HG03066 (cell line): ENCODE measurements at regions not wholly inside any gene's neighbourhood (a gene's known extent, or its start where the extent isn't known, plus 50 kb on each side); places are given as distances from the start of the nearest gene placed in this dataset.
"Not testable (repeated sequence)": the region's sequence is repeated elsewhere in the genome, so short reads cannot be mapped to it uniquely, and the experiment has no call there.

Experiments
- ATAC-seq: cut with Tn5 transposase; IDR thresholded peaks from one replicate; pipeline ENCODE4 v1.9.1; 2021; ENCODE audit warnings: low read depth; ENCODE audit not compliant: unreplicated experiment

GRCh38 chr9:18255747-18256146 is 218.2 kb upstream of the ADAMTSL1 start:
- ATAC-seq, result no peak

DNA sequence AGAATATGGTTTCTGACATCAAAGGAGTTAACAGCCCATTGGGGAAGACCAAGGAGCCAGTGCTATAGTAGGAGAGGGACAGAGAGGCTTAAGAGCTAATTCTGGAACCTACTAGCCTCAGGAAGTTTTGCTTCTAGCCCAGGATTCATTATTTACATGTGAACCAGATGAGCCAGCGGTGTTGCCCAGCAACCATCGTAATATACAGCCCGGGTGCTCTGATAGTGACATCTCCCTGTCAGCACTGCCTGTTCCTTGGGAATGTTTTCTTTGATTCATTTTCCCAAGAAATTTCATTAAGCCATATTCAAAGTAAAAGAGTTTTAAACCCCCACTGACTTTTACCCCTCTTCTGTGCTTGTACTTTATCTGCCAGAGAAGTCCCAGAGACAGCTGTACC is 217.4 kb upstream of the ADAMTSL1 start:
- no peak for ATAC-seq

GRCh38 chr9:18260521-18260920 is 213.4 kb upstream of the ADAMTSL1 start:
- ATAC-seq, result no peak

DNA sequence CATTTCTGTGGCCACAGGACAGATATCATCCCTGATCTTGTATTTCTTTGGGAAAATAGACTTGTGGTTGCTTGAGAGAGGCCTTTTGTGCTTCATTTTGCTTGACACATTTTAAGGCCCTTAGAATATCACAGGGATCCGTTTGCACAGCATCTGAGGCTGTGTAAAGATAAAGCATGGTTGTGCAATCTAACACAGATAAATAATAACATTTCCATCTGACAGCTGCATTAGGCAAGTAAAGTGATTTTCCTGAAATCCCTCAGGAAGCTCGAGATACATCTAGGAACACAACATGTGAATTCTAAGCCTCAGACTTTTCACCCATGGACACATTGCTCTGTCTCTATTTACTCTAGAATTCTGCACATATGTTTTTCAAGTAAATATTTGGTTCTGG is 212.8 kb upstream of the ADAMTSL1 start:
- ATAC-seq, result no peak

GRCh38 chr9:18263377-18263776 is 210.6 kb upstream of the ADAMTSL1 start:
- no peak for ATAC-seq

GRCh38 chr9:18268381-18268780 is 205.6 kb upstream of the ADAMTSL1 start:
- ATAC-seq, result no peak

DNA sequence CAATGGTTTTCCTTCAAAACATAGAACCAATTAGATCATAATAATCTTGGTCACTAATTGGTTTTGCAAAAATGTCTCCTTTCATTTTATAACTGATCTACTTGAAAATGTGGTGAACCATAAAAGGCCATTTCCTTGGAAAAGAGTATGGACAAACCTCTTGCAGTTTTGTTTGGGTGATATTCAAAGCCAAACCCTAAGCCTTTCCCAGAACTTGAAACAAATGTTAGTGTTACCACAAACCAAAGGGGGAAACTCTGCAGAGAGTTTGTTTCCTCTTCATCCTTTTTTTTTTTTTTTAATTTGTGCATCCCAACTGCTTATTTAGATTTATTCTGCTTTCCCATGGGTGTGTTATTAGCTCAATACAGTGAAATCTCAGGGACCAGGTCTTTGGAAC is 204.4 kb upstream of the ADAMTSL1 start:
- no peak for ATAC-seq

DNA sequence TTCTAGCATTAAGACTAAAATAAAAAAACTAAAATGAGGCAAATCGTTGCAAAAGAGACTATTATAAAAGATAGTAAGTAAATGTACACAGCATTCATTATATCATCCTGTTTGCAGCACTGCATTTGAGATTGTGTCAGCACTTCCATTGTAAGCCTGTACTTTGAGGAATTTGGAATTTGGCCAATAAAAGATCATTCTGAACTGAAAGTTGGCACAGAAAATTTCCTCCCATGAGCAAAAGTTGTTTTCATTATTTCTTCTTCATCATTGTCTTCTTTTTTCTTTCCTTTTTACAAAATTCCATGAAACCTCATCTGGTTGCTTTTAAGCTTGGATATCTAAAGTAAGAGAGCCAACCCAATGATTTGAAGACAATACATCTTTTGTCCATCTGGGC is 199.3 kb upstream of the ADAMTSL1 start:
- no peak for ATAC-seq

DNA sequence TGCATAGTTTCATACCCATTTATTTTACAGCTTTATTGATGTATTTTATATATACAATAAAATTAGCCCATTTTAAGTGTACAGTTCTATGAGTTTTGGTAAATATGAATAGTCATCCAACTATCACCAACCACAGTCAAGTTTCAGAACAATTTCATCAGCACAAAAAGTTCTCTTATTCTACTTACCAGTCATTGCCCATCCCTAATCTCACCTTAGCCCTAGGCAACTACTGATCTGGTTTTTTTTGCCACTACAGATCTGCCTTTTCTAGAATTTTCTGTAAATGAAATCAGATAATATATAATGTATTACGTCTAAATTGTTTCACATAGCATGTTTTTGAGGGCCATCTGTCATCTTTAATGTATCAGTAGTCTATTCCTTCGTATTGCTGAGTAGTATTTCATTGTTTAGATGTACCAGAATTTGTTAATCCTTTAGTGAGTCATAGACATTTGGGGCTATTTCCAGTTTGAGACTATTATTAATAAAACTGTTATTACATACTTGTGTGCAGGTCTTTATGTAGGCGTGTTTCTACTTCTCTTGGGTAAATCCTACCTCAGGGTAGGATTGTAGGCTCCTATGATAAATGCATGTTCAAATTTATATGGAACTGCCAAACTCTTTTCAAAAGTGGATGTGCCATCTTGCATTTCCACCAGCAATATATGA is 198.5 kb upstream of the ADAMTSL1 start:
- ATAC-seq, result no peak

DNA sequence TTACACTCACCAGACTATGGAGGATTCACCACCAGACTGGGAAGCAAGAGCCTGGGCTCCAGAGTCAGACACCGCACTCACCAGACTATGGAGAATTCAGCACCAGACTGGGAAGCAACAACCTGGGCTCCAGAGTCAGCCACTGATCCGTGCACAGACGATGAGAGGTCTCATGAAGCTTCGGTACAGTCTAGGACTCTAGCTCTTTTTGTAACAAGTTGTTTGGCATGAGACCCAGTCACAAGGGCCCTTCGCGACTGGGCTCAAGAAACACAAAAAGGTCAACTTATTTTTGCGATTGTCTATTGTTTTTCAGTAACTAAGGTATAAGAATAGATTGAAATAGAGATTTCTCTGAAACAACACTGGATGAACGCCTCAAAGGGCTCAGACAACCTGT is 192.7 kb upstream of the ADAMTSL1 start:
- ATAC-seq, result no peak

- ATAC-seq, result no peak
These were observed 179.7 kb upstream of the ADAMTSL1 start for GRCh38 chr9:18294229-18294628.

- no peak for ATAC-seq
These were observed 177.3 kb upstream of the ADAMTSL1 start for GRCh38 chr9:18296702-18297055.

GRCh38 chr9:18297056-18297841 is 176.7 kb upstream of the ADAMTSL1 start:
- ATAC-seq, result no peak

DNA sequence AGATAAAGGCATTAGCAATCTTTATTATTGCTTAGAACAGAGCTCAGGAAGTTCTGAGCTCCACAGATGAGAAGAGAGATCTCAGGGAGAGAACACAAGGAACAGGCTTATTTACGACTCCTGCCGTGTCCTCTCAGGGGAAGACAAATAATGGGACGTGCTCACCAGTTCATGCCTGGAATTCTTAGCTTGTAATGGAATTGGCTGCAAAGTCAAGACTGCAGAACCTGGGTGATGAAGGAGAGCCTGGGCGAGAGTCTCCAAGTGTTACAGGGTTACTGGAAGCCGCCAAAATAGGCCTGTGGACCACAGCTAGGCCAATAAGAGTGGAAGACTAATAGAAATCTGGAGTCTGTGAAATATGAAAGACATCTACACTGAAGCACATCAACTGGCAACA is 174.5 kb upstream of the ADAMTSL1 start:
- ATAC-seq, result no peak

DNA sequence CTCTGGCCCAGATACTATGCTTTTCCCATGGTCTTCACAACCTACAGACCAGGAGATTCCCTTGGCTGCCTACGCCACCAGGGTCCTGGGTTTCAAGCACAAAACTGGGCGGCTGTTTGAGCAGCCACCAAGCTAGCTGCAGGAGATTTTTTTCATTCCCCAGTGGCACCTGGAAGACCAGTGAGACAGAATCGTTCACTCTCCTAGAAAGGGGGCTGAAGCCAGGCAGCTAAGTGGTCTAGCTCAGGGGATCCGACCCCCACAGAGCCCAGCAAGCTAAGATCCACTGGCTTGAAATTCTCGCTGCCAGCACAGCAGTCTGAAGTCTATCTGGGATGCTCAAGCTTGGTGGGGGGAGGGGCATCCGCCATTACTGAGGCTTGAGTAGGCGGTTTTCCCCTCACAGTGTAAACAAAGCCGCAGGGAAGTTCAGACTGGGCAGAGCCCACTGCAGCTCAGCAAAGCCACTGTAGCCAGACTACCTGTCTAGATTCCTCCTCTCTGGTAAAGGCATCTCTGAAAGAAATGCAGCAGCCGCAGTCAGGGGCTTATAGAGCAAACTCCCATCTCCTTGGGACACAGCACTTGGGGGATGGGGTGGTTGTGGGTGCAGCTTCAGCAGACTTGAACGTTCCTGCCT is 168.7 kb upstream of the ADAMTSL1 start:
- not testable (repeated sequence) for ATAC-seq

- ATAC-seq, result no peak
These were observed 159.6 kb upstream of the ADAMTSL1 start for GRCh38 chr9:18314316-18314715.

GRCh38 chr9:18317896-18318295 is 156.1 kb upstream of the ADAMTSL1 start:
- no peak for ATAC-seq

DNA sequence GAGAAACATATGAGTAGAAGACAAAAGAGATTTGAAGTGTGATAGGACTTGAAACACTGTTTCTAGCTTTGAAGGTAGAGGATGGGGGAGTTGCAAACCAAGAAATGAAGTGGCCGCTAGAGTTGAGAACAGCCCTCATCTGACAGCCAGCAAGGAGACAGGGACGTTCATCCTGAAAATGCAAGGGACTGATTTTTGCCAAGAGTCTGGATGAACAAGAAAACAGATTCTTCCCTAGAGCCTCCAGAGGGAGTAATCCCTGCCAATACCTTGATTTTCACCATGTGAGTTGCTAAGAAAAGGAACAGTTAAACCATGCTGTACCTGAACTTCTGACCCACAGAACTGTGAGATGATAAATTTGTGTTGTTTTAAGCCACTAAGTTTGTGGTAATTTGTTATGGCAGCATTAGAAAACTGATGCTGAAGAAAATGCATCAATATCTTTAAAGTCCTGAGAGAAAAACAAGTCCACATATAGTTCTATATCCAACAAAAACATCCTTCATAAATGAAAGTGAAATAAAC is 154.0 kb upstream of the ADAMTSL1 start:
- no peak for ATAC-seq

- no peak for ATAC-seq
These were observed 148.8 kb upstream of the ADAMTSL1 start for GRCh38 chr9:18324928-18325745.

GRCh38 chr9:18325746-18326011 is 148.3 kb upstream of the ADAMTSL1 start:
- not testable (repeated sequence) for ATAC-seq

DNA sequence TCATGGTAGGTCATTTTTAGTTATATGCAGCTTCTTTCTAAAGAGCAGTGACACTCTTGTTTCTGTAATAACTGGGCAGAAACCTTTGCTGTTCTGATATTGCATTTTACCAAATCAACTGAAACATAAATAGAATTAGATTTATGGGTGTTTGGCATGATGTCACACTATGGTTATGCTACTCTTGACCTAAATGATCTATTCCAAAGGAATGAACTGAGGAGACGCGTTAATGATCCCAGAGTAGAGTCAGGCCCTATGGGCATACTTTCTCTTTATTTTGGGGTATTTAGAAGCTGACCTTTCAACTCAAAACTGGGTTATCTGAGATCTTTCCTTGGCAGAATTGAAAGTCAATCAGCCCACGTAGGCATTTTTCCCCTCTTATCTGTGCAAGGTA is 146.8 kb upstream of the ADAMTSL1 start:
- no peak for ATAC-seq
